HL-60 (cell line): ENCODE measurements at regions not wholly inside any gene's neighbourhood (a gene's known extent, or its start where the extent isn't known, plus 50 kb on each side); places are given as distances from the start of the nearest gene placed in this dataset.

Experiments
- DNase-seq, 2 experiments: peaks; one replicate each; pipeline ENCODE4 v3.0.0-alpha.2; 2010 to 2020; ENCODE audit warnings: low read depth in 1 of 2, low spot score in 1 of 2
- H3K27ac ChIP-seq: fragments of 250-450 bp; sonication (Bioruptor Pico); replicated peaks from 2 replicates; pipeline ENCODE4 v1.5.1; 2020; ENCODE audit warnings: mild to moderate bottlenecking, moderate library complexity
- H3K27me3 ChIP-seq: fragments of 250-450 bp; sonication (Bioruptor Pico); 2 replicates; pipeline ENCODE4 v1.5.1; 2021; ENCODE audit warnings: mild to moderate bottlenecking, moderate library complexity; ENCODE audit not compliant: insufficient read depth, poor library complexity, severe bottlenecking
- H3K4me3 ChIP-seq: replicated peaks from 2 replicates; pipeline ENCODE4 v1.5.1; 2011; ENCODE audit warnings: mild to moderate bottlenecking, control low read depth, low read length; ENCODE audit not compliant: insufficient read depth
- CTCF ChIP-seq: IDR thresholded peaks from one replicate; pipeline ENCODE4 v1.5.1; 2011; ENCODE audit warnings: low read length, control low read depth, inconsistent platforms; ENCODE audit not compliant: insufficient read depth
- GABPA ChIP-seq: IDR thresholded peaks from 2 replicates; pipeline ENCODE4 v1.6.1; 2012; ENCODE audit warnings: low read depth
- POLR2AphosphoS5 ChIP-seq: IDR thresholded peaks from 2 replicates; pipeline ENCODE4 v1.6.1; 2012; ENCODE audit warnings: low read depth
- REST ChIP-seq: IDR thresholded peaks from 2 replicates; pipeline ENCODE4 v1.6.1; 2012; ENCODE audit warnings: low read depth; ENCODE audit not compliant: insufficient replicate concordance
- SPI1 ChIP-seq: IDR thresholded peaks from 2 replicates; pipeline ENCODE4 v1.6.1; 2012; ENCODE audit warnings: low read depth, mild to moderate bottlenecking, borderline replicate concordance

GRCh38 chr20:50246367-50247195 lies 56.0 kb downstream of the CEBPB start:
- Histone ChIP-seq H3K27me3 (no peaks in the 10 kb centered on the region), H3K4me3 (no peak overlapping the region), H3K27ac (no peak overlapping the region)
- DNase-seq = no peak
- TF ChIP-seq CTCF (no peak), REST (no peak), POLR2AphosphoS5 (no peak)

- no peak overlapping the region for H3K4me3 ChIP-seq
- no peak for DNase-seq
- TF ChIP-seq REST = no peak
- no peak for TF ChIP-seq GABPA
- no peak for TF ChIP-seq POLR2AphosphoS5
- TF ChIP-seq CTCF = no peak
- TF ChIP-seq SPI1 = no peak
- no peak overlapping the region for H3K27ac ChIP-seq
- H3K27me3 ChIP-seq = no peaks in the 10 kb centered on the region
Observed at GRCh38 chr20:50247196-50248094, 56.8 kb downstream of the CEBPB start.

- TF ChIP-seq SPI1 (no peak), GABPA (no peak), CTCF (no peak), REST (no peak), POLR2AphosphoS5 (no peak)
- Histone ChIP-seq H3K4me3 (no peak overlapping the region), H3K27me3 (no peaks in the 10 kb centered on the region), H3K27ac (no peak overlapping the region)
- DNase-seq = no peak
Observed at GRCh38 chr20:50248104-50248641, 57.5 kb downstream of the CEBPB start.
